ENCODE measurements at regions not wholly inside any gene's neighbourhood (a gene's known extent, or its start where the extent isn't known, plus 50 kb on each side); places are given as distances from the start of the nearest gene placed in this dataset.

GRCh38 chr4:28062562-28062961 is 1201.9 kb downstream of the STIM2 start:
- TF ChIP-seq REST (IDR thresholded peaks at IDR 0.05; ENCODE audit: insufficient replicate concordance, low read depth) (no peak), CTCF (IDR thresholded peaks at IDR 0.05; ENCODE audit: insufficient read depth, low read length) (no peak), POLR2AphosphoS5 (IDR thresholded peaks at IDR 0.05; ENCODE audit: low read depth) (no peak), SPI1 (IDR thresholded peaks at IDR 0.05; ENCODE audit: borderline replicate concordance, low read depth) (no peak)

Measured in HL-60 (cell line).